ENCODE measurements at regions not wholly inside any gene's neighbourhood (a gene's known extent, or its start where the extent isn't known, plus 50 kb on each side); places are given as distances from the start of the nearest gene placed in this dataset.

DNA sequence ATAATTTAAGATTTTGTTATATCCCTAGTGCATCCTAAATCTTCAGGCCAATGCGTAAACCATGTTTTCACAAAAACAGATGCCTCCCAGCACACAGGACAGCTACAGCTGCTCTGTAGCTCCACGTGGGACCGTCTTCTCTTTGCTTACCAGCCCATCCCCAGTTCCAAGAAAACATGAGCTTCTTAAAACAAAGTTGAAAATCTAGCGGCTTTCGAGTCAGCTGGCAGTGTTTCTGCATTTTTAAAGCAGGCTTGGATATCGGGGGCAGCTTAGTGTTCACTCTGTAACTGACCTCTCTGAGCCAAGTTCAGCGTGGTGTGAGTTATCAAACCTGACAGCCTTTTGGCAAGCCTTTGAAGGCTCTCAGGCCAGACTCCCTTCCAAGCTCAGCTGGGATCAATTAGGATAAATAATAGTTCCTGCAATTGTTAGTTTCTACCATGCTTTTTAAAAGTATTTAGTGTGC, 881.5 kb downstream of the LTN1 start:
- TF ChIP-seq, protein P1, sequence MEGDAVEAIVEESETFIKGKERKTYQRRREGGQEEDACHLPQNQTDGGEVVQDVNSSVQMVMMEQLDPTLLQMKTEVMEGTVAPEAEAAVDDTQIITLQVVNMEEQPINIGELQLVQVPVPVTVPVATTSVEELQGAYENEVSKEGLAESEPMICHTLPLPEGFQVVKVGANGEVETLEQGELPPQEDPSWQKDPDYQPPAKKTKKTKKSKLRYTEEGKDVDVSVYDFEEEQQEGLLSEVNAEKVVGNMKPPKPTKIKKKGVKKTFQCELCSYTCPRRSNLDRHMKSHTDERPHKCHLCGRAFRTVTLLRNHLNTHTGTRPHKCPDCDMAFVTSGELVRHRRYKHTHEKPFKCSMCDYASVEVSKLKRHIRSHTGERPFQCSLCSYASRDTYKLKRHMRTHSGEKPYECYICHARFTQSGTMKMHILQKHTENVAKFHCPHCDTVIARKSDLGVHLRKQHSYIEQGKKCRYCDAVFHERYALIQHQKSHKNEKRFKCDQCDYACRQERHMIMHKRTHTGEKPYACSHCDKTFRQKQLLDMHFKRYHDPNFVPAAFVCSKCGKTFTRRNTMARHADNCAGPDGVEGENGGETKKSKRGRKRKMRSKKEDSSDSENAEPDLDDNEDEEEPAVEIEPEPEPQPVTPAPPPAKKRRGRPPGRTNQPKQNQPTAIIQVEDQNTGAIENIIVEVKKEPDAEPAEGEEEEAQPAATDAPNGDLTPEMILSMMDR (conservative IDR thresholded peaks at IDR 0.05; ENCODE audit: low read depth, low read length) = no peak
- TF ChIP-seq EZH2 (IDR thresholded peaks at IDR 0.05; ENCODE audit: borderline replicate concordance, low read depth, low read length, poor library complexity, severe bottlenecking) = no peak

Data from A673 (cell line).